K562 (cell line): ENCODE measurements at regions not wholly inside any gene's neighbourhood (a gene's known extent, or its start where the extent isn't known, plus 50 kb on each side); places are given as distances from the start of the nearest gene placed in this dataset.

Source experiments
- ESRRA ChIP-seq: fragments of 450-650 bp; IDR thresholded peaks from 2 replicates; pipeline ENCODE4 v1.6.1; 2014; ENCODE audit warnings: low read depth, mild to moderate bottlenecking, moderate library complexity, borderline replicate concordance
- FOSL1 ChIP-seq: fragments of 200-800 bp; sonication (Bioruptor generic); conservative IDR thresholded peaks from 2 replicates; pipeline ENCODE4 v1.6.1; 2016; ENCODE audit warnings: missing genetic modification characterization, missing compliant biosample characterization
- MEF2A ChIP-seq: IDR thresholded peaks from 2 replicates; pipeline ENCODE4 v1.6.1; 2011; ENCODE audit warnings: low read depth, mild to moderate bottlenecking, low read length, moderate library complexity; ENCODE audit not compliant: control insufficient read depth
- MYC ChIP-seq, 2 experiments: fragments of 250-450 bp in 1 of 2; sonication (Bioruptor Pico) in 1 of 2; IDR thresholded peaks; 2 replicates each; pipeline versions ENCODE4 v1.5.1 to v1.6.1; 2012 to 2021; ENCODE audit warnings: low read depth in 2 of 2, borderline replicate concordance in 1 of 2, improper control_type of control experiment in 1 of 2, low read length in 1 of 2, mild to moderate bottlenecking in 1 of 2, moderate library complexity in 1 of 2
- NFRKB ChIP-seq: fragments of 450-650 bp; IDR thresholded peaks from 2 replicates; pipeline ENCODE4 v1.6.1; 2016; ENCODE audit warnings: low read depth
- NR2C2 ChIP-seq, 2 experiments: fragments of 200-800 bp in 1 of 2; sonication (Bioruptor generic) in 1 of 2; sonication (generic) in 1 of 2; formaldehyde crosslinking in 1 of 2; IDR thresholded peaks; 2 replicates each; pipeline versions ENCODE4 v1.6.1 to v1.8.0; 2016 to 2022; ENCODE audit warnings: mild to moderate bottlenecking in 1 of 2, missing compliant biosample characterization in 1 of 2, missing genetic modification characterization in 1 of 2, missing genetic modification reagents in 1 of 2
- TF ChIP-seq, protein P1 (sequence below), 3 experiments: IDR thresholded peaks in 2 of 3; conservative IDR thresholded peaks in 1 of 3; 2 replicates each; pipeline ENCODE4 v1.5.1; 2011 to 2012; ENCODE audit warnings: low read length in 3 of 3, mild to moderate bottlenecking in 3 of 3, control low read depth in 2 of 3, improper control_type of control experiment in 1 of 3, inconsistent platforms in 1 of 3, low read depth in 1 of 3, mixed read lengths in 1 of 3, moderate library complexity in 1 of 3; ENCODE audit not compliant: insufficient read depth in 2 of 3
- TF ChIP-seq, protein P2 (sequence below): fragments of 450-650 bp; conservative IDR thresholded peaks from 2 replicates; pipeline ENCODE4 v1.6.1; 2016; ENCODE audit warnings: missing genetic modification characterization, low read depth, mild to moderate bottlenecking, control low read depth, missing compliant biosample characterization

DNA sequence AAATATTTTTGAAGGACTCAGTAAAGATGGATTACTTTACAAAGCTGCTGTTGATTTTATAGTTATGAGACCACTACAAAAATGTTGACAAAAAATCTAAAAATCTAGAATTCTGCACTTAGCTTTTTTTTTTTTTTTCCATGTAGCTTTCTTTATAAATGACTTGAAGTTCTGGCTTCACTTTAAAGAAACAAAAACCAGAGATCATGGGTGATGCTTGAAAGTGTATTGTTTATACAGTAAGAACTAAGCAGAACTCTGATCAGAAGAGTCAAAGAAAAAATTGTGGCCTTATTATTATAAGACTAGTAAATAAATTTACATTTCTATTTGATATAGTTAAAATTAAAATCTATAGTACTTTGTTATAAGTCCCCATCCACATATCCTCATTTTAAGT is 301.7 kb downstream of the BLID start:
- no peak for TF ChIP-seq MEF2A
- TF ChIP-seq, protein P1, sequence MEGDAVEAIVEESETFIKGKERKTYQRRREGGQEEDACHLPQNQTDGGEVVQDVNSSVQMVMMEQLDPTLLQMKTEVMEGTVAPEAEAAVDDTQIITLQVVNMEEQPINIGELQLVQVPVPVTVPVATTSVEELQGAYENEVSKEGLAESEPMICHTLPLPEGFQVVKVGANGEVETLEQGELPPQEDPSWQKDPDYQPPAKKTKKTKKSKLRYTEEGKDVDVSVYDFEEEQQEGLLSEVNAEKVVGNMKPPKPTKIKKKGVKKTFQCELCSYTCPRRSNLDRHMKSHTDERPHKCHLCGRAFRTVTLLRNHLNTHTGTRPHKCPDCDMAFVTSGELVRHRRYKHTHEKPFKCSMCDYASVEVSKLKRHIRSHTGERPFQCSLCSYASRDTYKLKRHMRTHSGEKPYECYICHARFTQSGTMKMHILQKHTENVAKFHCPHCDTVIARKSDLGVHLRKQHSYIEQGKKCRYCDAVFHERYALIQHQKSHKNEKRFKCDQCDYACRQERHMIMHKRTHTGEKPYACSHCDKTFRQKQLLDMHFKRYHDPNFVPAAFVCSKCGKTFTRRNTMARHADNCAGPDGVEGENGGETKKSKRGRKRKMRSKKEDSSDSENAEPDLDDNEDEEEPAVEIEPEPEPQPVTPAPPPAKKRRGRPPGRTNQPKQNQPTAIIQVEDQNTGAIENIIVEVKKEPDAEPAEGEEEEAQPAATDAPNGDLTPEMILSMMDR (IDR thresholded peaks at IDR 0.05 in 2 of 3, conservative IDR thresholded peaks at IDR 0.05 in 1 of 3; ENCODE audit: insufficient read depth in 2 of 3, low read depth in 1 of 3, low read length in 3 of 3), result no peak
- TF ChIP-seq, protein P2, sequence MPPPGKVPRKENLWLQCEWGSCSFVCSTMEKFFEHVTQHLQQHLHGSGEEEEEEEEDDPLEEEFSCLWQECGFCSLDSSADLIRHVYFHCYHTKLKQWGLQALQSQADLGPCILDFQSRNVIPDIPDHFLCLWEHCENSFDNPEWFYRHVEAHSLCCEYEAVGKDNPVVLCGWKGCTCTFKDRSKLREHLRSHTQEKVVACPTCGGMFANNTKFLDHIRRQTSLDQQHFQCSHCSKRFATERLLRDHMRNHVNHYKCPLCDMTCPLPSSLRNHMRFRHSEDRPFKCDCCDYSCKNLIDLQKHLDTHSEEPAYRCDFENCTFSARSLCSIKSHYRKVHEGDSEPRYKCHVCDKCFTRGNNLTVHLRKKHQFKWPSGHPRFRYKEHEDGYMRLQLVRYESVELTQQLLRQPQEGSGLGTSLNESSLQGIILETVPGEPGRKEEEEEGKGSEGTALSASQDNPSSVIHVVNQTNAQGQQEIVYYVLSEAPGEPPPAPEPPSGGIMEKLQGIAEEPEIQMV (tag), result no peak
- TF ChIP-seq NR2C2 (CRISPR knock-in tag; IDR thresholded peaks at IDR 0.05), result no peak
- TF ChIP-seq NR2C2 (tag; IDR thresholded peaks at IDR 0.05), result no peak
- TF ChIP-seq MYC (IDR thresholded peaks at IDR 0.05; ENCODE audit: low read depth, low read length), result no peak
- TF ChIP-seq MYC (CRISPR knock-in tag; IDR thresholded peaks at IDR 0.05; ENCODE audit: borderline replicate concordance, low read depth), result no peak
- no peak for TF ChIP-seq NFRKB
- no peak for TF ChIP-seq ESRRA
- TF ChIP-seq FOSL1 (tag), result no peak
